NB4 (cell line): ENCODE measurements at regions not wholly inside any gene's neighbourhood (a gene's known extent, or its start where the extent isn't known, plus 50 kb on each side); places are given as distances from the start of the nearest gene placed in this dataset.

Experiments
- DNase-seq: peaks from one replicate; pipeline ENCODE4 v3.0.0; 2010; ENCODE audit warnings: low read depth
- H3K4me3 ChIP-seq: one replicate; pipeline ENCODE4 v1.5.1; 2011; ENCODE audit warnings: mild to moderate bottlenecking, low read depth, low read length, moderate library complexity
- CTCF ChIP-seq: IDR thresholded peaks from one replicate; pipeline ENCODE4 v1.5.1; 2012; ENCODE audit warnings: low read depth, low read length
- MAX ChIP-seq: IDR thresholded peaks from 2 replicates; pipeline ENCODE4 v1.6.1; 2011; ENCODE audit warnings: low read depth, low read length
- MYC ChIP-seq: IDR thresholded peaks from 2 replicates; pipeline ENCODE4 v1.6.1; 2011; ENCODE audit warnings: low read depth, low read length
- POLR2A ChIP-seq: IDR thresholded peaks from 2 replicates; pipeline ENCODE4 v1.6.1; 2011; ENCODE audit warnings: mild to moderate bottlenecking; ENCODE audit not compliant: insufficient read length; ENCODE audit errors: extremely low read depth

GRCh38 chr15:47998619-47999019 lies 122.2 kb upstream of the SLC24A5 start:
- H3K4me3 ChIP-seq = no peak overlapping the region
- no peak for TF ChIP-seq MAX
- TF ChIP-seq CTCF = no peak
- no peak for TF ChIP-seq POLR2A
- TF ChIP-seq MYC = no peak
- DNase-seq = peak; percentile 4

GRCh38 chr15:48001393-48002039 lies 119.3 kb upstream of the SLC24A5 start:
- peak; percentile 29 for DNase-seq
- H3K4me3 ChIP-seq = no peak overlapping the region
- TF ChIP-seq MAX (no peak), MYC (no peak), CTCF (no peak), POLR2A (no peak)

- H3K4me3 ChIP-seq = no peak overlapping the region
- no peak for DNase-seq
- TF ChIP-seq MYC = no peak
- no peak for TF ChIP-seq POLR2A
- TF ChIP-seq CTCF = no peak
Observed at GRCh38 chr15:48002767-48003166, 118.0 kb upstream of the SLC24A5 start.

- TF ChIP-seq CTCF = no peak
- TF ChIP-seq MYC = no peak
- no peak for TF ChIP-seq POLR2A
- no peak for TF ChIP-seq MAX
- no peak for DNase-seq
- H3K4me3 ChIP-seq = no peak overlapping the region
Observed at GRCh38 chr15:48003441-48003840, 117.3 kb upstream of the SLC24A5 start.

- no peak for DNase-seq
- TF ChIP-seq MAX (no peak), POLR2A (no peak), CTCF (no peak), MYC (no peak)
- no peak overlapping the region for H3K4me3 ChIP-seq
Observed at GRCh38 chr15:48005077-48005476, 115.7 kb upstream of the SLC24A5 start.

- DNase-seq = no peak
- no peak overlapping the region for H3K4me3 ChIP-seq
- TF ChIP-seq MAX = no peak
Observed at GRCh38 chr15:48006031-48006511, 114.7 kb upstream of the SLC24A5 start.
